ENCODE measurements at regions not wholly inside any gene's neighbourhood (a gene's known extent, or its start where the extent isn't known, plus 50 kb on each side); places are given as distances from the start of the nearest gene placed in this dataset.
"Not testable (repeated sequence)": the region's sequence is repeated elsewhere in the genome, so short reads cannot be mapped to it uniquely, and the experiment has no call there.

GRCh38 chr14:19345298-19345911, 88.7 kb downstream of the POTEG start:
- not testable (repeated sequence) for H3K18ac ChIP-seq (ENCODE audit: low read length); H3K36me3 ChIP-seq (replicated peaks in 1 of 2; ENCODE audit: control insufficient read depth in 2 of 2, insufficient read depth in 2 of 2, low read length in 2 of 2); H2BK12ac ChIP-seq (ENCODE audit: low read length); H3K27me3 ChIP-seq (ENCODE audit: control insufficient read depth in 3 of 3, insufficient read depth in 3 of 3, low read depth in 1 of 3, low read length in 3 of 3); H3K9ac ChIP-seq (ENCODE audit: low read depth, low read length, poor library complexity); H4K91ac ChIP-seq (ENCODE audit: low read depth, low read length, poor library complexity); H3K23ac ChIP-seq (ENCODE audit: low read depth, low read length, poor library complexity); H4K8ac ChIP-seq (ENCODE audit: low read depth, low read length); H3K14ac ChIP-seq (ENCODE audit: low read length); H3K9me3 ChIP-seq (replicated peaks in 1 of 2; ENCODE audit: control insufficient read depth in 2 of 2, insufficient read depth in 1 of 2, low read depth in 1 of 2, low read length in 2 of 2); H2BK15ac ChIP-seq (ENCODE audit: low read length); H2AFZ ChIP-seq (ENCODE audit: low read length); H2BK5ac ChIP-seq (ENCODE audit: low read length); H3K4me2 ChIP-seq (ENCODE audit: insufficient read depth, low read length, poor library complexity, severe bottlenecking); H3K27ac ChIP-seq (replicated peaks; ENCODE audit: low read length); H3K4me3 ChIP-seq (ENCODE audit: low read length in 2 of 2); H3K4me1 ChIP-seq (ENCODE audit: control insufficient read depth in 2 of 2, insufficient read depth in 1 of 2, low read depth in 1 of 2, low read length in 2 of 2); H3K4ac ChIP-seq (ENCODE audit: low read length); H2BK120ac ChIP-seq (ENCODE audit: low read depth, low read length); H2AK5ac ChIP-seq (ENCODE audit: low read depth, low read length); H3K79me1 ChIP-seq (ENCODE audit: low read depth, low read length); DNase-seq (ENCODE audit: low spot score)
- no CpG with 5 or more reads among the region's 26 CpGs for WGBS, 2 donors (ENCODE audit: extremely low coverage in 2 of 2, insufficient read length in 2 of 2, insufficient replicate concordance in 1 of 2)

GRCh38 chr14:19346074-19346480, 88.1 kb downstream of the POTEG start:
- not testable (repeated sequence) for H2BK15ac ChIP-seq (ENCODE audit: low read length); H3K9me3 ChIP-seq (replicated peaks in 1 of 2; ENCODE audit: control insufficient read depth in 2 of 2, insufficient read depth in 1 of 2, low read depth in 1 of 2, low read length in 2 of 2); H3K36me3 ChIP-seq (replicated peaks in 1 of 2; ENCODE audit: control insufficient read depth in 2 of 2, insufficient read depth in 2 of 2, low read length in 2 of 2); H3K4me1 ChIP-seq (ENCODE audit: control insufficient read depth in 2 of 2, insufficient read depth in 1 of 2, low read depth in 1 of 2, low read length in 2 of 2); H2AFZ ChIP-seq (ENCODE audit: low read length); H3K4ac ChIP-seq (ENCODE audit: low read length); H3K27me3 ChIP-seq (ENCODE audit: control insufficient read depth in 3 of 3, insufficient read depth in 3 of 3, low read depth in 1 of 3, low read length in 3 of 3); H4K91ac ChIP-seq (ENCODE audit: low read depth, low read length, poor library complexity); H3K4me2 ChIP-seq (ENCODE audit: insufficient read depth, low read length, poor library complexity, severe bottlenecking); H2BK12ac ChIP-seq (ENCODE audit: low read length); H3K23ac ChIP-seq (ENCODE audit: low read depth, low read length, poor library complexity); DNase-seq (ENCODE audit: low spot score); H3K14ac ChIP-seq (ENCODE audit: low read length); H4K8ac ChIP-seq (ENCODE audit: low read depth, low read length); H3K18ac ChIP-seq (ENCODE audit: low read length); H3K79me1 ChIP-seq (ENCODE audit: low read depth, low read length); H2BK120ac ChIP-seq (ENCODE audit: low read depth, low read length); H3K9ac ChIP-seq (ENCODE audit: low read depth, low read length, poor library complexity); H3K4me3 ChIP-seq (ENCODE audit: low read length in 2 of 2); H2AK5ac ChIP-seq (ENCODE audit: low read depth, low read length); H3K27ac ChIP-seq (replicated peaks; ENCODE audit: low read length); H2BK5ac ChIP-seq (ENCODE audit: low read length)
- no CpG with 5 or more reads among the region's 17 CpGs for WGBS, 2 donors (ENCODE audit: extremely low coverage in 2 of 2, insufficient read length in 2 of 2, insufficient replicate concordance in 1 of 2)

- not testable (repeated sequence) for H2BK120ac ChIP-seq (ENCODE audit: low read depth, low read length); H2BK5ac ChIP-seq (ENCODE audit: low read length); H3K18ac ChIP-seq (ENCODE audit: low read length); H3K4me2 ChIP-seq (ENCODE audit: insufficient read depth, low read length, poor library complexity, severe bottlenecking); H2BK12ac ChIP-seq (ENCODE audit: low read length); H3K4me3 ChIP-seq (ENCODE audit: low read length in 2 of 2); H3K4ac ChIP-seq (ENCODE audit: low read length); H2AFZ ChIP-seq (ENCODE audit: low read length); H3K23ac ChIP-seq (ENCODE audit: low read depth, low read length, poor library complexity); H3K27ac ChIP-seq (replicated peaks; ENCODE audit: low read length); H3K27me3 ChIP-seq (ENCODE audit: control insufficient read depth in 3 of 3, insufficient read depth in 3 of 3, low read depth in 1 of 3, low read length in 3 of 3); H3K14ac ChIP-seq (ENCODE audit: low read length); DNase-seq (ENCODE audit: low spot score); H2BK15ac ChIP-seq (ENCODE audit: low read length); H3K4me1 ChIP-seq (ENCODE audit: control insufficient read depth in 2 of 2, insufficient read depth in 1 of 2, low read depth in 1 of 2, low read length in 2 of 2); H3K9ac ChIP-seq (ENCODE audit: low read depth, low read length, poor library complexity); H4K8ac ChIP-seq (ENCODE audit: low read depth, low read length); H2AK5ac ChIP-seq (ENCODE audit: low read depth, low read length); H4K91ac ChIP-seq (ENCODE audit: low read depth, low read length, poor library complexity); H3K36me3 ChIP-seq (replicated peaks in 1 of 2; ENCODE audit: control insufficient read depth in 2 of 2, insufficient read depth in 2 of 2, low read length in 2 of 2); H3K9me3 ChIP-seq (replicated peaks in 1 of 2; ENCODE audit: control insufficient read depth in 2 of 2, insufficient read depth in 1 of 2, low read depth in 1 of 2, low read length in 2 of 2); H3K79me1 ChIP-seq (ENCODE audit: low read depth, low read length)
- WGBS, 2 donors (ENCODE audit: extremely low coverage in 2 of 2, insufficient read length in 2 of 2, insufficient replicate concordance in 1 of 2): no CpG with 5 or more reads among the region's 15 CpGs
Measured at GRCh38 chr14:19346636-19347035, 87.5 kb downstream of the POTEG start.

- H2BK12ac ChIP-seq (ENCODE audit: low read length); H2BK120ac ChIP-seq (ENCODE audit: low read depth, low read length); DNase-seq (ENCODE audit: low spot score); H2BK5ac ChIP-seq (ENCODE audit: low read length); H3K27me3 ChIP-seq (ENCODE audit: control insufficient read depth in 3 of 3, insufficient read depth in 3 of 3, low read depth in 1 of 3, low read length in 3 of 3); H3K79me1 ChIP-seq (ENCODE audit: low read depth, low read length); H2AFZ ChIP-seq (ENCODE audit: low read length); H3K27ac ChIP-seq (replicated peaks; ENCODE audit: low read length); H3K4me2 ChIP-seq (ENCODE audit: insufficient read depth, low read length, poor library complexity, severe bottlenecking); H4K8ac ChIP-seq (ENCODE audit: low read depth, low read length); H3K18ac ChIP-seq (ENCODE audit: low read length); H2BK15ac ChIP-seq (ENCODE audit: low read length); H3K36me3 ChIP-seq (replicated peaks in 1 of 2; ENCODE audit: control insufficient read depth in 2 of 2, insufficient read depth in 2 of 2, low read length in 2 of 2); H3K4me3 ChIP-seq (ENCODE audit: low read length in 2 of 2); H3K9me3 ChIP-seq (replicated peaks in 1 of 2; ENCODE audit: control insufficient read depth in 2 of 2, insufficient read depth in 1 of 2, low read depth in 1 of 2, low read length in 2 of 2); H4K91ac ChIP-seq (ENCODE audit: low read depth, low read length, poor library complexity); H3K9ac ChIP-seq (ENCODE audit: low read depth, low read length, poor library complexity); H3K4ac ChIP-seq (ENCODE audit: low read length); H2AK5ac ChIP-seq (ENCODE audit: low read depth, low read length); H3K23ac ChIP-seq (ENCODE audit: low read depth, low read length, poor library complexity); H3K14ac ChIP-seq (ENCODE audit: low read length); H3K4me1 ChIP-seq (ENCODE audit: control insufficient read depth in 2 of 2, insufficient read depth in 1 of 2, low read depth in 1 of 2, low read length in 2 of 2): not testable (repeated sequence)
- WGBS, 2 donors (ENCODE audit: extremely low coverage in 2 of 2, insufficient read length in 2 of 2, insufficient replicate concordance in 1 of 2): no CpG with 5 or more reads among the region's 8 CpGs
Measured at GRCh38 chr14:19347112-19347511, 87.0 kb downstream of the POTEG start.
